ENCODE measurements at regions not wholly inside any gene's neighbourhood (a gene's known extent, or its start where the extent isn't known, plus 50 kb on each side); places are given as distances from the start of the nearest gene placed in this dataset.

DNA sequence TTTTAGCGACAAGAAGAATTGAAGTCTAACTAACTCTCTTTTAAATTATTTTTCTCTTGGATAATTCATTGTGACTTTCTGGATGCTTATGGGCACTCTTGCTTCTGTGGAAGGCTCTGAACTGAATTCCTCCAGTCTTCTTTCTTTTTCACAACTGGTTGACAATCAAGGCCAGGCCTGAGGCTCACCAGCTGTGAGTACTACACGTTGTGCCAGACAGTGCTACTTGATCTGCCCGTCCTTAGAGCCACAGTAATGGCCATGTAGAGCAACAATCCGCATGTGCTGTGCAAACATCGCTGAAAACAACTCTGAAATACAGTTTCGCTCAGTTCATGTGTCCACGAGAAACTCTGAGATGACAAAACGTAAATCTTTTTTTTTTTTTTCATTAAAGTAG, 1336.3 kb upstream of the AGA start:
- TF ChIP-seq CTCF (IDR thresholded peaks at IDR 0.05 in 4 of 5, conservative IDR thresholded peaks at IDR 0.05 in 1 of 5) (no peak), POLR2A (IDR thresholded peaks at IDR 0.05) (no peak)

Data from gastrocnemius medialis (tissue), 4 donors.